ENCODE measurements at regions not wholly inside any gene's neighbourhood (a gene's known extent, or its start where the extent isn't known, plus 50 kb on each side); places are given as distances from the start of the nearest gene placed in this dataset.

DNA sequence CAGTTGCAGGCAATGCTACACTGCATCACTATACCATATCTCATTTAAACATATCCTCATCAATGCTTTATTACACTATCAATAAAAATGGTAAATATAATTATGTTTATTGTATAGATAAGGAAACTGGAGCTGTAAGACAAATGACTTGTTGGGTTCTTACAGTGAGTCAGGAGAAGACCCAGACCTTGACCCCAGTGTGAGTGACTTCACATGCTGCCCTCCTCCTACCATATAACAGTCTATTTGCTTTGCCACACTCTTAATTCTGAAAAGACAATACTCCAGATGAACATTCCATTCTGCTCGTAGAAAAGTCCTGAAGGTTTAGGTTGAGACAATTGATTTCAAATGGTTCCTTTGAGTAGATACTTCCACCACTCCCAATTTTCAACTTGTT, 550.5 kb downstream of the PLPP3 start:
- TF ChIP-seq ZNF274 (IDR thresholded peaks at IDR 0.05; ENCODE audit: low read depth, low read length) (no peak), YY1 (IDR thresholded peaks at IDR 0.05; ENCODE audit: insufficient read depth, insufficient read length) (no peak), SUZ12 (IDR thresholded peaks at IDR 0.05; ENCODE audit: extremely low read depth, insufficient read depth, insufficient read length) (no peak)
- no peaks in the 10 kb centered on the region for H3K4me1 ChIP-seq (ENCODE audit: insufficient read depth, insufficient read length)

DNA sequence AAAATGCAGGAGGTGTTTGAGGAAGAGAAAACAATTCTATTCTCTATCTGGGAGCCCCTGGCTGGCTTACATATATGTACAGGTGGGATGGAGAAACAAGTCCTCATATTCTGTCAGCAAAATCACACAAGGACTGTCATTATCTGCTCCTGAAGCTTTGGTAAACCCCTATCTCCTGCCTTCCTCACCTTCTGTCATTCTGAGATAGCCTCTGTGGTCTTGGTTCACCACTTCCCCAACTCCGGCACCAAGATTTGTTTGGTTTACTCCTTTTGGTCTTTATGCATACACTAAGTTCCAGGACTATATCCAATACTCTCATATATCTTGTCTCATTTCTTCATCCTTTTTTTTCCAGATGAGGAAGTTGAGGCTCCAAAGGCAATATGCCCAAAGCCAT, 551.1 kb downstream of the PLPP3 start:
- H3K9ac ChIP-seq (ENCODE audit: insufficient read length, low read depth), result no peak overlapping the region
- TF ChIP-seq ZNF274 (IDR thresholded peaks at IDR 0.05; ENCODE audit: low read depth, low read length) (no peak), YY1 (IDR thresholded peaks at IDR 0.05; ENCODE audit: insufficient read depth, insufficient read length) (no peak), SUZ12 (IDR thresholded peaks at IDR 0.05; ENCODE audit: extremely low read depth, insufficient read depth, insufficient read length) (no peak)

More for the DNA sequence above, 550.5 kb downstream of the PLPP3 start:
- H3K27me3 ChIP-seq (ENCODE audit: insufficient read depth, insufficient read length), result no peaks in the 10 kb centered on the region
- no peaks in the 10 kb centered on the region for H3K36me3 ChIP-seq (ENCODE audit: insufficient read depth, insufficient read length, low read length)
- H3K4me3 ChIP-seq (ENCODE audit: insufficient read length, low read depth), result no peak overlapping the region
- DNase-seq (ENCODE audit: low read depth, low spot score), result no peak
- H3K9me3 ChIP-seq (ENCODE audit: insufficient read depth, low read length), result no peaks in the 10 kb centered on the region
- H3K9ac ChIP-seq (ENCODE audit: insufficient read length, low read depth), result no peak overlapping the region

DNA sequence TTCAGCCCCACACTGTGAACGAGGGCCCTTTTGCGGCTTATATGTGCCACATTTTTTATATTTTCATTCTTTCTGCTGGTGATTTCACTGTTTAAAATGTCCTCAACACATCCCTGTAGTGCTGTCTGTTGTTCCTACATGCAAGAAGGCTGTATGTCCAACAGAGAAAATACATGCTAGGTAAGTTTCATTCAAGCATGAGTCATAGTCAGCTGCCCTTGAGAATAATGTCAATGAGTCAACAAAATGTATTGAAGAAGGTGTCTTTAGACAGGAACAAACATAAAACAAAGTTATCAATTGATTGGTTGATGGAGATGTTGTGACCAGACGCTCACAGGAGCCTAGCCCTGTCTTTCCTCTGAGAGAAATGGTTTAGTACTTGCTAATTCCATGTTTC, 553.4 kb downstream of the PLPP3 start:
- TF ChIP-seq ZNF274 (IDR thresholded peaks at IDR 0.05; ENCODE audit: low read depth, low read length), result no peak
- no peak for TF ChIP-seq YY1 (IDR thresholded peaks at IDR 0.05; ENCODE audit: insufficient read depth, insufficient read length)
- TF ChIP-seq SUZ12 (IDR thresholded peaks at IDR 0.05; ENCODE audit: extremely low read depth, insufficient read depth, insufficient read length), result no peak
- Histone ChIP-seq H3K4me3 (ENCODE audit: insufficient read length, low read depth) (no peak overlapping the region), H3K9ac (ENCODE audit: insufficient read length, low read depth) (no peak overlapping the region), H3K9me3 (ENCODE audit: insufficient read depth, low read length) (peaks cover 9% of the 10 kb centered on the region; the same call in 1 of the 2 replicates), H3K27me3 (ENCODE audit: insufficient read depth, insufficient read length) (no peaks in the 10 kb centered on the region), H3K4me1 (ENCODE audit: insufficient read depth, insufficient read length) (no peaks in the 10 kb centered on the region), H3K36me3 (ENCODE audit: insufficient read depth, insufficient read length, low read length) (no peaks in the 10 kb centered on the region)
- no peak for DNase-seq (ENCODE audit: low read depth, low spot score)

More for the DNA sequence above, 551.1 kb downstream of the PLPP3 start:
- H3K36me3 ChIP-seq (ENCODE audit: insufficient read depth, insufficient read length, low read length), result no peaks in the 10 kb centered on the region
- no peaks in the 10 kb centered on the region for H3K27me3 ChIP-seq (ENCODE audit: insufficient read depth, insufficient read length)
- 0 out of 2 replicates have a peak, but pooled peaks cover 2% of the 10 kb centered on the region for H3K9me3 ChIP-seq (ENCODE audit: insufficient read depth, low read length)
- no peak overlapping the region for H3K4me3 ChIP-seq (ENCODE audit: insufficient read length, low read depth)
- H3K4me1 ChIP-seq (ENCODE audit: insufficient read depth, insufficient read length), result no peaks in the 10 kb centered on the region
- no peak for DNase-seq (ENCODE audit: low read depth, low spot score)

DNA sequence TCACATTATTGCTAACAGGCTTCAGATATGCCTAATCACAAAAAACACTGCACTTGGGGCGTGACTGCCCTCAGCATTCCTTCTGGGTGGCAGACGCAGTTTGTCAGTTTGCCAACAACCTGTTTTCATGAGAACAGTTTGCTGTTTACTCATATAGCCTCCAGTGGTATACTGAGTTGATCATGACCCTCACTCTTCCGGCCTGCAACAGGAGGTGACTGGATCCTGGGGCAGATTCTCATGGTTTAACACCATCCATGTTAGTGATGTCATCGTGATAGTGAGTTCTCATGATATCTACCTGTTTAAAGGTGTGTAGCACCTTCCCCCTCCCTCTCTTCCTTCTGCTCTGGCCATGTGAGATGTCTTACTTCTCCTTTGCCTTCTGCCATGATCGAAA, 555.2 kb downstream of the PLPP3 start:
- no peaks in the 10 kb centered on the region for H3K4me1 ChIP-seq (ENCODE audit: insufficient read depth, insufficient read length)
- no peak overlapping the region for H3K9ac ChIP-seq (ENCODE audit: insufficient read length, low read depth)
- peaks cover 9% of the 10 kb centered on the region; the same call in 1 of the 2 replicates for H3K9me3 ChIP-seq (ENCODE audit: insufficient read depth, low read length)
- TF ChIP-seq ZNF274 (IDR thresholded peaks at IDR 0.05; ENCODE audit: low read depth, low read length) (no peak), SUZ12 (IDR thresholded peaks at IDR 0.05; ENCODE audit: extremely low read depth, insufficient read depth, insufficient read length) (no peak), YY1 (IDR thresholded peaks at IDR 0.05; ENCODE audit: insufficient read depth, insufficient read length) (no peak)
- no peaks in the 10 kb centered on the region for H3K36me3 ChIP-seq (ENCODE audit: insufficient read depth, insufficient read length, low read length)
- DNase-seq (ENCODE audit: low read depth, low spot score), result no peak
- no peak overlapping the region for H3K4me3 ChIP-seq (ENCODE audit: insufficient read length, low read depth)
- no peaks in the 10 kb centered on the region for H3K27me3 ChIP-seq (ENCODE audit: insufficient read depth, insufficient read length)

DNA sequence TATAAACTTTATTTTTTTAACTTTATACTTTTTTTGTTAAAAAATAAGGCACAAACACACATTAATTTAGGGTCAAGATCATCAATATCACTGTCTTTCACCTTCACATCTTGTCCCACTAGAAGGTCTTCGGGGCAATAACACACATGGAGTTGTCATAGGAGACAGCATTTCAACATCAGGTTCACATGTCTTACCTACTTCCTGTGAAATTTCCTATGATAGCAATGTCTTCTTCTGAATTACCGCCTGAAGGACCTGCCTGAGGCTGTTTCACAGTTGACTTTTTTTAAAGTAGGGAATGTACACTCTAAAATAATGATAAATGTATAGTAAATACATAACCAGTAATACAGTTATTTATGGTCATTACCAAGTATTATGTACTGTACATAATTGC, 559.4 kb downstream of the PLPP3 start:
- no peak for TF ChIP-seq YY1 (IDR thresholded peaks at IDR 0.05; ENCODE audit: insufficient read depth, insufficient read length)
- no peak for TF ChIP-seq ZNF274 (IDR thresholded peaks at IDR 0.05; ENCODE audit: low read depth, low read length)
- no peak for TF ChIP-seq SUZ12 (IDR thresholded peaks at IDR 0.05; ENCODE audit: extremely low read depth, insufficient read depth, insufficient read length)
- Histone ChIP-seq H3K27me3 (ENCODE audit: insufficient read depth, insufficient read length) (no peaks in the 10 kb centered on the region), H3K4me3 (ENCODE audit: insufficient read length, low read depth) (no peak overlapping the region), H3K36me3 (ENCODE audit: insufficient read depth, insufficient read length, low read length) (no peaks in the 10 kb centered on the region), H3K9me3 (ENCODE audit: insufficient read depth, low read length) (peaks cover 9% of the 10 kb centered on the region; the same call in 1 of the 2 replicates), H3K4me1 (ENCODE audit: insufficient read depth, insufficient read length) (no peaks in the 10 kb centered on the region), H3K9ac (ENCODE audit: insufficient read length, low read depth) (no peak overlapping the region)
- no peak for DNase-seq (ENCODE audit: low read depth, low spot score)

DNA sequence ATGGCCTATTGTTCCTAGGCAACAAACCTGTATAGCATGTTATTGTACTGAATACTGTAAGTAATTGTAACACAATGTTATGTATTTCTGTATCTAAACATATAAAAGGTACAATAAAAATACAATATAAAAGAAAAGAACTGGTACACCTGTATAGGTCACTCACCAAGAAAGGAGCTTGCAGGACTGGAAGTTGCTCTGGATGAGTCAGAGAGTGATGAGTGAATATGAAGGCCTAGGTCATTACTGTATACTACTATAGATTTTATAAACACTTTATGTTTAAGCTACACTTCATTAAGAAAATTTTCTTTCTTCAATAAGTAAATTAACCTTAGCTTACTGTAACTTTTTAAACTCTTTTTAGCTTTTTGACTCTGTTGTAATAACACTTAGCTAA, 559.9 kb downstream of the PLPP3 start:
- H3K9me3 ChIP-seq (ENCODE audit: insufficient read depth, low read length), result peaks cover 9% of the 10 kb centered on the region; the same call in 1 of the 2 replicates
- no peak for TF ChIP-seq ZNF274 (IDR thresholded peaks at IDR 0.05; ENCODE audit: low read depth, low read length)
- no peak for TF ChIP-seq SUZ12 (IDR thresholded peaks at IDR 0.05; ENCODE audit: extremely low read depth, insufficient read depth, insufficient read length)
- no peak for TF ChIP-seq YY1 (IDR thresholded peaks at IDR 0.05; ENCODE audit: insufficient read depth, insufficient read length)

DNA sequence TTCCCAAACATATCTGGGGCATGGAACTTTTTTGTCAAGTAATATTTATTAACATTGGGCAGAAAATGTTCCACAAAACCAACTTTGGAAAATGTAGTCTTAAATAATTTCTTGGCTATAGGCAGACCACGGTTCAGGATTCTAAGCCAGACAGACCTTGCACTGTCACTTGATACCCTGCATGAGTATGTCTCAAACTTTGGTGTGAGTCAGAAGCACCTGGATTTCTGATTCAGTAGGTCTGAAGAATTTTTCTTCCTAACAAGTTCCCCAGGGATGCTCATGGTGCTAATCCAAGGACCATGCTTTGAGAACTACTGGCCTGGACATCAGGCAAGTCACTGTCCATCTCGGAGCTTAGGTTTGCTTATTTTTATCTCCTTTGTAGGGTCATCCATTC, 562.0 kb downstream of the PLPP3 start:
- H3K4me1 ChIP-seq (ENCODE audit: insufficient read depth, insufficient read length), result no peaks in the 10 kb centered on the region
- no peaks in the 10 kb centered on the region for H3K36me3 ChIP-seq (ENCODE audit: insufficient read depth, insufficient read length, low read length)
- peaks cover 6% of the 10 kb centered on the region; the same call in 1 of the 2 replicates for H3K9me3 ChIP-seq (ENCODE audit: insufficient read depth, low read length)
- no peaks in the 10 kb centered on the region for H3K27me3 ChIP-seq (ENCODE audit: insufficient read depth, insufficient read length)
- no peak overlapping the region for H3K9ac ChIP-seq (ENCODE audit: insufficient read length, low read depth)
- no peak for TF ChIP-seq SUZ12 (IDR thresholded peaks at IDR 0.05; ENCODE audit: extremely low read depth, insufficient read depth, insufficient read length)
- no peak for TF ChIP-seq YY1 (IDR thresholded peaks at IDR 0.05; ENCODE audit: insufficient read depth, insufficient read length)
- no peak for TF ChIP-seq ZNF274 (IDR thresholded peaks at IDR 0.05; ENCODE audit: low read depth, low read length)
- no peak overlapping the region for H3K4me3 ChIP-seq (ENCODE audit: insufficient read length, low read depth)
- DNase-seq (ENCODE audit: low read depth, low spot score), result no peak

More for the DNA sequence above, 559.9 kb downstream of the PLPP3 start:
- Histone ChIP-seq H3K27me3 (ENCODE audit: insufficient read depth, insufficient read length) (no peaks in the 10 kb centered on the region), H3K9ac (ENCODE audit: insufficient read length, low read depth) (no peak overlapping the region), H3K4me1 (ENCODE audit: insufficient read depth, insufficient read length) (no peaks in the 10 kb centered on the region), H3K4me3 (ENCODE audit: insufficient read length, low read depth) (no peak overlapping the region), H3K36me3 (ENCODE audit: insufficient read depth, insufficient read length, low read length) (no peaks in the 10 kb centered on the region)
- no peak for DNase-seq (ENCODE audit: low read depth, low spot score)

Data from NT2/D1 (cell line).